NOMO-1 treated with DMSO at 0.1 percent for 48 hours (cell line): ENCODE measurements at regions not wholly inside any gene's neighbourhood (a gene's known extent, or its start where the extent isn't known, plus 50 kb on each side); places are given as distances from the start of the nearest gene placed in this dataset.

Source experiments
- DNase-seq: peaks from one replicate; lab custom pipeline; 2025; ENCODE audit not compliant: unreplicated experiment; lab: John Stamatoyannopoulos, UW

GRCh38 chr4:16278178-16278577, 51.9 kb upstream of the TAPT1 start:
- no peak for DNase-seq
